Testis (tissue), 2 donors: ENCODE measurements at regions not wholly inside any gene's neighbourhood (a gene's known extent, or its start where the extent isn't known, plus 50 kb on each side); places are given as distances from the start of the nearest gene placed in this dataset.

Source experiments
- DNase-seq: peaks from one replicate; pipeline ENCODE4 v3.0.0-alpha.2; 2019
- H3K27ac ChIP-seq, 2 donors: fragments of 200-600 bp; sonication (generic); one replicate each; pipeline ENCODE4 v1.5.1; 2019
- H3K27me3 ChIP-seq: fragments of 200-600 bp; sonication (generic); one replicate; pipeline ENCODE4 v1.5.1; 2019
- H3K36me3 ChIP-seq: fragments of 200-600 bp; sonication (generic); one replicate; pipeline ENCODE4 v1.5.1; 2017; ENCODE audit warnings: low read depth; ENCODE audit errors: missing control alignments
- H3K4me1 ChIP-seq: fragments of 200-600 bp; sonication (generic); one replicate; pipeline ENCODE4 v1.5.1; 2019
- H3K4me3 ChIP-seq, 2 donors: fragments of 200-600 bp; sonication (generic); one replicate each; pipeline ENCODE4 v1.5.1; 2017 to 2019
- H3K9me3 ChIP-seq: fragments of 200-600 bp; sonication (generic); one replicate; pipeline ENCODE4 v1.5.1; 2017
- CTCF ChIP-seq, 3 experiments: fragments of 450-650 bp in 2 of 3; fragments of 200-600 bp in 1 of 3; sonication (generic) in 1 of 3; IDR thresholded peaks; one replicate each; pipeline ENCODE4 v1.5.1; 2016 to 2019; ENCODE audit warnings: antibody characterized with exemption in 3 of 3, mild to moderate bottlenecking in 2 of 3, moderate library complexity in 1 of 3
- POLR2A ChIP-seq: fragments of 450-650 bp; IDR thresholded peaks from one replicate; pipeline ENCODE4 v1.6.1; 2017; ENCODE audit warnings: antibody characterized with exemption, mild to moderate bottlenecking, moderate library complexity
- WGBS, 2 donors: methylation state at CpG; one replicate each; pipeline ENCODE4 v1.1.5; 2018; 5-methylcytosine and 5-hydroxymethylcytosine counted together
- intact Hi-C: fragments of 100-400 bp; cut with DNase I; formaldehyde crosslinking; loops from one replicate; pipeline ENCODE4 v1.15.1; 2023; ENCODE audit warnings: low total_unique reads

- no peaks in the 10 kb centered on the region for H3K36me3 ChIP-seq
- intact Hi-C loops, result no loop called here
- TF ChIP-seq POLR2A, result no peak
- TF ChIP-seq CTCF (IDR thresholded peaks at IDR 0.05), result no peak
- no peak overlapping the region for H3K4me3 ChIP-seq
- H3K9me3 ChIP-seq, result no peaks in the 10 kb centered on the region
- WGBS, 2 donors, result 44% methylated on average over 8 of the region's 8 CpGs
- no peak for DNase-seq
- H3K4me1 ChIP-seq, result peaks cover 17% of the 10 kb centered on the region
- H3K27ac ChIP-seq, result no peak overlapping the region
- no peaks in the 10 kb centered on the region for H3K27me3 ChIP-seq
Measured at GRCh38 chr18:76656925-76657827, 162.1 kb upstream of the ZNF516 start.

DNA sequence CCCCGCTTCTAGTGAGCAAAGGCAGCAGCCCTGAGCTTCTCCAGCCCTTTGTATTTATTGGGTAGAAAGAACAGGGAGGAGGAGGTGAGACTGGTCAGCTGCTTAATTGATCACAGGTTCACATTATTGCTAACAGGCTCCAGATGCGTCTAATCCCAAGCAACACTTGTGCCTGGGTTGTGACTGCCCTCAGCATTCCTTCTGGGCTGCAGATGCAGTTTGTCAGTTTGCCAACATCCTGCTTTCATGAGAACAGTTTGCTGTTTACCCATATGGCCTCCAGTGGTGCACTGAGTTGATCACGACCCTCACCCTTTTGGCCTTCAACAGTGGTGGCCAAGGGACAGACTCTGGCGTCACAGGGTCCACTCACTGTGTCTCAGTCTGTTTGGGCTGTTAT, 159.5 kb upstream of the ZNF516 start:
- no peaks in the 10 kb centered on the region for H3K27me3 ChIP-seq
- H3K9me3 ChIP-seq, result no peaks in the 10 kb centered on the region
- H3K27ac ChIP-seq, result no peak overlapping the region
- no peak overlapping the region for H3K4me3 ChIP-seq
- DNase-seq, result no peak
- intact Hi-C loops, result no loop called here
- TF ChIP-seq POLR2A (no peak), CTCF (IDR thresholded peaks at IDR 0.05) (no peak)
- no peaks in the 10 kb centered on the region for H3K36me3 ChIP-seq
- H3K4me1 ChIP-seq, result peaks cover 12% of the 10 kb centered on the region
- 53 to 72% methylated on average over 3 to 4 of the region's 4 CpGs for WGBS, 2 donors

DNA sequence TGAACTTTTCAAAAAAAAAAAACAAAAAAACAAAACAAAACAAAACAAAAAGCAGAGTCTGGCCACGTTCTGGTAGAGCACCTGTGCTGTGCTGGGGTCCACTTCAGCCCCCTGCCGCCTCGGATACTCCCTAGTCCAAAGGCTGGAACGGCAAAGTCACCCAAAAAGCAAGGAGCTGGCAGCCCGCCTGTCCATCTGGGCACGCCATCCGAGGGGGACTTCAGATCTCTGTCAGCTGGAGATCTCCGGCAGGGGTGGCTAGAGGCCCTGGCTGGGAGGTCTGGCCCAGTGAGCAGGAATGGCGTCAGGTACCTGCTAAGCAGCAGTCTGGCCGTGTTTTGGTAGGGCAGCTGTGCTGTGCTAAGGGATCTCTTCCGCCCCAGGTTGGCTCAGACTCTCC, 152.3 kb upstream of the ZNF516 start:
- WGBS, 2 donors, result 69 to 81% methylated on average over 11 of the region's 11 CpGs
- H3K4me1 ChIP-seq, result no peaks in the 10 kb centered on the region
- no peaks in the 10 kb centered on the region for H3K9me3 ChIP-seq
- no peak overlapping the region for H3K4me3 ChIP-seq
- no peaks in the 10 kb centered on the region for H3K36me3 ChIP-seq
- no peak for DNase-seq
- intact Hi-C loops, result no loop called here
- no peak for TF ChIP-seq POLR2A
- no peak overlapping the region for H3K27ac ChIP-seq
- no peaks in the 10 kb centered on the region for H3K27me3 ChIP-seq

GRCh38 chr18:76644580-76644979, 149.5 kb upstream of the ZNF516 start:
- 56 to 77% methylated on average over 12 to 13 of the region's 13 CpGs for WGBS, 2 donors
- H3K4me1 ChIP-seq, result no peaks in the 10 kb centered on the region
- no peaks in the 10 kb centered on the region for H3K36me3 ChIP-seq
- intact Hi-C loops, result no loop called here
- no peak overlapping the region for H3K27ac ChIP-seq
- H3K4me3 ChIP-seq, result no peak overlapping the region
- TF ChIP-seq CTCF (IDR thresholded peaks at IDR 0.05) (no peak), POLR2A (no peak)
- no peaks in the 10 kb centered on the region for H3K9me3 ChIP-seq
- no peak for DNase-seq
- H3K27me3 ChIP-seq, result no peaks in the 10 kb centered on the region

DNA sequence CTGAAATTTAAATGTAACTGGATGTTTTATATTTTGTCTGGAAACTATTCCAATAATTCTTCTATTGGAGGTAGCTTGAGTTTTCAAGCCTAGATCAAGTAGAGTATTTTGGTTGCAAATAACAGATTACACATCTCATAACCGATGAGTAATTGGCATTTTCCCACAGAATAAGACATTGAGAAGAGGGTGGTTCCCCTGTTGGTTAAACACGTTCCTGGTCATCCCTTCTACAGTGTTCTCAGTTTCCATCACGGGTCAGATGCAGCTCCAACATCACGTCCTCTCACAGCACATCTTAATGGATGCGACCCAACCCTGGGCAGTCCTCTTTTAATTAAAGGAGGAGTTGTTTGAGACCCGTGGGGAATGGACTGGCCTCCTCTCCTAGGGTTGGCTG, 149.0 kb upstream of the ZNF516 start:
- H3K27ac ChIP-seq, result no peak overlapping the region
- intact Hi-C loops, result no loop called here
- H3K36me3 ChIP-seq, result no peaks in the 10 kb centered on the region
- 46 to 84% methylated on average over 6 of the region's 6 CpGs for WGBS, 2 donors
- H3K9me3 ChIP-seq, result no peaks in the 10 kb centered on the region
- no peak for TF ChIP-seq POLR2A
- no peak for TF ChIP-seq CTCF (IDR thresholded peaks at IDR 0.05)
- no peaks in the 10 kb centered on the region for H3K27me3 ChIP-seq
- no peak overlapping the region for H3K4me3 ChIP-seq
- H3K4me1 ChIP-seq, result no peaks in the 10 kb centered on the region
- DNase-seq, result no peak
